ENCODE measurements at regions not wholly inside any gene's neighbourhood (a gene's known extent, or its start where the extent isn't known, plus 50 kb on each side); places are given as distances from the start of the nearest gene placed in this dataset.

GRCh38 chr15:97736748-97737147, 223.8 kb upstream of the ARRDC4 start:
- DNase-seq, result no peak
- ATAC-seq, result no peak
- Histone ChIP-seq H3K4me3 (no peak overlapping the region), H3K36me3 (no peaks in the 10 kb centered on the region), H3K27ac (no peak overlapping the region), H3K4me1 (no peaks in the 10 kb centered on the region), H3K9me3 (no peaks in the 10 kb centered on the region), H3K27me3 (ENCODE audit: low read depth) (no peaks in the 10 kb centered on the region)
- intact Hi-C loops (cut with DNase I), result no loop called here
- TF ChIP-seq, protein P1, sequence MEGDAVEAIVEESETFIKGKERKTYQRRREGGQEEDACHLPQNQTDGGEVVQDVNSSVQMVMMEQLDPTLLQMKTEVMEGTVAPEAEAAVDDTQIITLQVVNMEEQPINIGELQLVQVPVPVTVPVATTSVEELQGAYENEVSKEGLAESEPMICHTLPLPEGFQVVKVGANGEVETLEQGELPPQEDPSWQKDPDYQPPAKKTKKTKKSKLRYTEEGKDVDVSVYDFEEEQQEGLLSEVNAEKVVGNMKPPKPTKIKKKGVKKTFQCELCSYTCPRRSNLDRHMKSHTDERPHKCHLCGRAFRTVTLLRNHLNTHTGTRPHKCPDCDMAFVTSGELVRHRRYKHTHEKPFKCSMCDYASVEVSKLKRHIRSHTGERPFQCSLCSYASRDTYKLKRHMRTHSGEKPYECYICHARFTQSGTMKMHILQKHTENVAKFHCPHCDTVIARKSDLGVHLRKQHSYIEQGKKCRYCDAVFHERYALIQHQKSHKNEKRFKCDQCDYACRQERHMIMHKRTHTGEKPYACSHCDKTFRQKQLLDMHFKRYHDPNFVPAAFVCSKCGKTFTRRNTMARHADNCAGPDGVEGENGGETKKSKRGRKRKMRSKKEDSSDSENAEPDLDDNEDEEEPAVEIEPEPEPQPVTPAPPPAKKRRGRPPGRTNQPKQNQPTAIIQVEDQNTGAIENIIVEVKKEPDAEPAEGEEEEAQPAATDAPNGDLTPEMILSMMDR (IDR thresholded peaks at IDR 0.05), result no peak

GRCh38 chr15:97745481-97746071, 214.9 kb upstream of the ARRDC4 start:
- H3K27me3 ChIP-seq (ENCODE audit: low read depth), result no peaks in the 10 kb centered on the region
- no peak for ATAC-seq
- no peaks in the 10 kb centered on the region for H3K36me3 ChIP-seq
- no peak overlapping the region for H3K27ac ChIP-seq
- H3K4me1 ChIP-seq, result no peaks in the 10 kb centered on the region
- no peaks in the 10 kb centered on the region for H3K9me3 ChIP-seq
- intact Hi-C loops (cut with DNase I), result no loop called here
- no peak for DNase-seq
- TF ChIP-seq, protein P1 (IDR thresholded peaks at IDR 0.05), result peak; percentile 37
- no peak overlapping the region for H3K4me3 ChIP-seq

DNA sequence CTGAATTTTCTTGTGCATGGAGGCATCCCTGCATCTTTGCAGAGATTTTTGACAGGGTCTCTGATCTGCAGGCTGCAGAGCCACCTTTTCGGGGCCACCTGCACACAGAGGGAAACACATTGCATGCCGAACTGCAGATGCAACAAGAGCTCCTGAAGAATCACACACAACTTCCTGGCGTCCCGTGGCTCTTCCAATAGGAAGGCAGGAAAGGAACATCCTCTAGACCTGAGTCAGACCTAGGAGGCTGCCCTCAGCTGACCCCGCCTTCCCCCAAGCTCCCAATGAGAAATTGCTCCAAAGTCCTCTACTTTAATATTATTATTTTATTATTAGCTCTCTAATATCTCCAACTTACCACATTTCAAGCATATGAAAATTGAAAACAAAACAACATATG, 213.2 kb upstream of the ARRDC4 start:
- Histone ChIP-seq H3K36me3 (no peaks in the 10 kb centered on the region), H3K27ac (no peak overlapping the region), H3K9me3 (no peaks in the 10 kb centered on the region), H3K27me3 (ENCODE audit: low read depth) (no peaks in the 10 kb centered on the region), H3K4me3 (no peak overlapping the region), H3K4me1 (no peaks in the 10 kb centered on the region)
- no peak for DNase-seq
- intact Hi-C loops (cut with DNase I), result no loop called here
- ATAC-seq, result no peak
- TF ChIP-seq, protein P1 (IDR thresholded peaks at IDR 0.05), result no peak

GRCh38 chr15:97748576-97748975, 211.9 kb upstream of the ARRDC4 start:
- Histone ChIP-seq H3K27me3 (ENCODE audit: low read depth) (no peaks in the 10 kb centered on the region), H3K27ac (no peak overlapping the region), H3K36me3 (no peaks in the 10 kb centered on the region), H3K4me3 (no peak overlapping the region), H3K4me1 (no peaks in the 10 kb centered on the region), H3K9me3 (no peaks in the 10 kb centered on the region)
- TF ChIP-seq, protein P1 (IDR thresholded peaks at IDR 0.05), result no peak
- intact Hi-C loops (cut with DNase I), result no loop called here
- no peak for ATAC-seq
- DNase-seq, result no peak

DNA sequence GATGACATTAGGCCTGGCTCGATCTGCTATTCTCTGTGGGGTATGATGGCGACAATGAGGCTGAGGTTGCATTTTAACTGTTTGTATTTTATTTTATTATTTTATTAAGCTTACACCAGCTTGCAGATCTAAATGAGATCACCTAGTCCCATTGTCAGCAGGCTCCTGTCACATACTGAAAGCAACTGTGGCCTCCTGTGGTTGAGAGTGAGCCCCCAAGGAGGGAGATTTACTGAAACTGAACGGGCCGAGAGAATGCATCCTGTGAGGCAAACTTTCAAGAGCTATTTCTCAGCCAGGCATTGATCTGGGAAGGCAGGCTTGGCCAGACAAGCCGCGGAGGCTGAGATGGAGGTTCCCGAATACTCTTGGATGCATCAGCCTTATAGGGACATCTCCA, 210.4 kb upstream of the ARRDC4 start:
- TF ChIP-seq, protein P1 (IDR thresholded peaks at IDR 0.05), result no peak

More for the DNA sequence above, 210.4 kb upstream of the ARRDC4 start:
- intact Hi-C loops (cut with DNase I), result no loop called here
- no peaks in the 10 kb centered on the region for H3K4me1 ChIP-seq
- DNase-seq (no peak), ATAC-seq (no peak)
- no peaks in the 10 kb centered on the region for H3K36me3 ChIP-seq
- H3K27ac ChIP-seq, result no peak overlapping the region
- no peaks in the 10 kb centered on the region for H3K9me3 ChIP-seq
- no peak overlapping the region for H3K4me3 ChIP-seq
- no peaks in the 10 kb centered on the region for H3K27me3 ChIP-seq (ENCODE audit: low read depth)
